ENCODE measurements at regions not wholly inside any gene's neighbourhood (a gene's known extent, or its start where the extent isn't known, plus 50 kb on each side); places are given as distances from the start of the nearest gene placed in this dataset.

DNA sequence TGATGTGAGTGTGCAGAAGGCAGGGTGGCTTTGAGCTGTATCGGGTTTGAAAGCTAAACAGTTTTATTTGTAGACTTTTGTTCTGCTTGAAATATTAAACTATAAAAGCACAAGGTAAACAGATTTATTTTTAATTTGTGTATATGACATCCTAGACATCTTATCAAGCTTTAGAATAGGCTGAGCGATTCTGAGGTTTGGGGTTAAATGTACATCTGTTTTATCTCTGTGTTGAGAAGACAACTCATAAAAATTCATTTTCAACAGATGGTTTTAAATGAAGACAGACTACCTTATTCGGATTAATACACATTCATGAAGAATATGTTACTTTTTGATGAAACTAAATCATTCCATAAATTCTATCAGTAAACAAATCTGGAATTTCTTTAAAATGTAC lies 368.8 kb downstream of the RPRM start:
- CTCF ChIA-PET, result no interaction called here
- BruUV-seq (replicated peaks), result no TSS peak
- no peak for TF ChIP-seq POLR2AphosphoS5 (IDR thresholded peaks at IDR 0.05; ENCODE audit: low read depth, low read length)
- TF ChIP-seq, protein P1, sequence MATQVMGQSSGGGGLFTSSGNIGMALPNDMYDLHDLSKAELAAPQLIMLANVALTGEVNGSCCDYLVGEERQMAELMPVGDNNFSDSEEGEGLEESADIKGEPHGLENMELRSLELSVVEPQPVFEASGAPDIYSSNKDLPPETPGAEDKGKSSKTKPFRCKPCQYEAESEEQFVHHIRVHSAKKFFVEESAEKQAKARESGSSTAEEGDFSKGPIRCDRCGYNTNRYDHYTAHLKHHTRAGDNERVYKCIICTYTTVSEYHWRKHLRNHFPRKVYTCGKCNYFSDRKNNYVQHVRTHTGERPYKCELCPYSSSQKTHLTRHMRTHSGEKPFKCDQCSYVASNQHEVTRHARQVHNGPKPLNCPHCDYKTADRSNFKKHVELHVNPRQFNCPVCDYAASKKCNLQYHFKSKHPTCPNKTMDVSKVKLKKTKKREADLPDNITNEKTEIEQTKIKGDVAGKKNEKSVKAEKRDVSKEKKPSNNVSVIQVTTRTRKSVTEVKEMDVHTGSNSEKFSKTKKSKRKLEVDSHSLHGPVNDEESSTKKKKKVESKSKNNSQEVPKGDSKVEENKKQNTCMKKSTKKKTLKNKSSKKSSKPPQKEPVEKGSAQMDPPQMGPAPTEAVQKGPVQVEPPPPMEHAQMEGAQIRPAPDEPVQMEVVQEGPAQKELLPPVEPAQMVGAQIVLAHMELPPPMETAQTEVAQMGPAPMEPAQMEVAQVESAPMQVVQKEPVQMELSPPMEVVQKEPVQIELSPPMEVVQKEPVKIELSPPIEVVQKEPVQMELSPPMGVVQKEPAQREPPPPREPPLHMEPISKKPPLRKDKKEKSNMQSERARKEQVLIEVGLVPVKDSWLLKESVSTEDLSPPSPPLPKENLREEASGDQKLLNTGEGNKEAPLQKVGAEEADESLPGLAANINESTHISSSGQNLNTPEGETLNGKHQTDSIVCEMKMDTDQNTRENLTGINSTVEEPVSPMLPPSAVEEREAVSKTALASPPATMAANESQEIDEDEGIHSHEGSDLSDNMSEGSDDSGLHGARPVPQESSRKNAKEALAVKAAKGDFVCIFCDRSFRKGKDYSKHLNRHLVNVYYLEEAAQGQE (IDR thresholded peaks at IDR 0.05; ENCODE audit: insufficient read depth in 1 of 2, low read depth in 2 of 2, low read length in 1 of 2), result no peak
- TF ChIP-seq TCF7L2 (IDR thresholded peaks at IDR 0.05; ENCODE audit: low read depth, low read length), result no peak
- no peak for TF ChIP-seq CTCF (IDR thresholded peaks at IDR 0.05)
- no peak for TF ChIP-seq SIN3A (IDR thresholded peaks at IDR 0.05; ENCODE audit: borderline replicate concordance, insufficient read depth, low read depth, low read length)

GRCh38 chr2:153106802-153107477 lies 371.6 kb downstream of the RPRM start:
- H3K9me3 ChIP-seq (ENCODE audit: control insufficient read depth, insufficient read depth, low read depth, low read length), result no peaks in the 10 kb centered on the region
- no peak overlapping the region for H3K27ac ChIP-seq (ENCODE audit: low read length)
- CTCF ChIA-PET, result interaction anchor here (0.6 kb wide), 1 partner anchor 364 kb away, joined by 11 read pairs; no protein-coding TSS in a partner anchor
- POLR2A ChIA-PET, result no interaction called here
- ATAC-seq, result no peak
- in situ Hi-C loops (cut with HindIII; ENCODE audit: low pct_unique_long_range_greater_than_20kb, low sequenced_read_pairs) (no loop called here), intact Hi-C loops (cut with micrococcal nuclease; ENCODE audit: unreplicated experiment) (no loop called here)
- H3K27me3 ChIP-seq (ENCODE audit: control insufficient read depth, insufficient read depth, low read length), result no peaks in the 10 kb centered on the region
- DNase-seq (ENCODE audit: low read depth, low spot score), result no peak
- no peaks in the 10 kb centered on the region for H3K36me3 ChIP-seq (ENCODE audit: control insufficient read depth, insufficient read depth, low read length)
- H3K4me3 ChIP-seq (ENCODE audit: low read depth in 2 of 2, low read length in 2 of 2), result peak overlapping the region; percentile 9 to 11; a peak in 2 of 4 replicates
- no TSS peak for BruUV-seq (replicated peaks)
- TF ChIP-seq, protein P1 (IDR thresholded peaks at IDR 0.05; ENCODE audit: insufficient read depth in 1 of 2, low read depth in 2 of 2, low read length in 1 of 2), result no peak
- TF ChIP-seq CTCF (IDR thresholded peaks at IDR 0.05), result no peak
- no peak for TF ChIP-seq POLR2AphosphoS5 (IDR thresholded peaks at IDR 0.05; ENCODE audit: low read depth, low read length)
- TF ChIP-seq TCF7L2 (IDR thresholded peaks at IDR 0.05; ENCODE audit: low read depth, low read length), result no peak
- TF ChIP-seq SIN3A (IDR thresholded peaks at IDR 0.05; ENCODE audit: borderline replicate concordance, insufficient read depth, low read depth, low read length), result no peak
- H3K4me1 ChIP-seq (ENCODE audit: control insufficient read depth, insufficient read depth, low read length), result no peaks in the 10 kb centered on the region

More for the DNA sequence above, 368.8 kb downstream of the RPRM start:
- in situ Hi-C loops (cut with HindIII; ENCODE audit: low pct_unique_long_range_greater_than_20kb, low sequenced_read_pairs), result no loop called here
- Histone ChIP-seq H3K4me1 (ENCODE audit: control insufficient read depth, insufficient read depth, low read length) (no peaks in the 10 kb centered on the region), H3K36me3 (ENCODE audit: control insufficient read depth, insufficient read depth, low read length) (no peaks in the 10 kb centered on the region), H3K4me3 (ENCODE audit: low read depth in 2 of 2, low read length in 2 of 2) (no peak overlapping the region), H3K9me3 (ENCODE audit: control insufficient read depth, insufficient read depth, low read depth, low read length) (no peaks in the 10 kb centered on the region), H3K27ac (ENCODE audit: low read length) (no peak overlapping the region), H3K27me3 (ENCODE audit: control insufficient read depth, insufficient read depth, low read length) (no peaks in the 10 kb centered on the region)
- ATAC-seq (no peak), DNase-seq (ENCODE audit: low read depth, low spot score) (no peak)
- POLR2A ChIA-PET, result no interaction called here
- intact Hi-C loops (cut with micrococcal nuclease; ENCODE audit: unreplicated experiment), result no loop called here

Measured in Panc1 (cell line).